ENCODE measurements at regions not wholly inside any gene's neighbourhood (a gene's known extent, or its start where the extent isn't known, plus 50 kb on each side); places are given as distances from the start of the nearest gene placed in this dataset.
A peak's percentile ranks its signal among the peaks of the same experiment; 100 is the strongest.

DNA sequence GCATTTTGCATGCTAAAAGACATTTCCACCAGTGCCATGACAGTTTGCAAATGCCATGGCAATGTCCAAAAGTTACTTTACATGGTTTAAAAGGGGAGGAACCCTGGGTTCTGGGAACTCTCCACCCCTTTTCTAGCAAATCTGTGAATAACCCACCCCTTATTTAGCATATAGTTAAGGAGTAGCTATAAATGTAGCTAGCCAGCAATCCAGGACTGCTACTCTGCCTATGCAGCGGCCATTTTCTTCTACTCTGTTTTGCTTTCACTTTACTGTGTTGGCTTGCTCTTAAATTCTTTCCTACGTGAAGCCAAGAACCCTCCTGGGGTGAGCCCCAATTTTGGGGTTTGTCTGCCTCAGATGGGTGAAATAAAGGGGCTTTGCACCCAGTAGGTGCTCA lies 141.0 kb downstream of the PTPN11 start:
- Mint-ChIP-seq H3K4me1 (ENCODE audit: low read depth) (no peaks in the 10 kb centered on the region), H3K9me3 (ENCODE audit: low read depth) (no peaks in the 10 kb centered on the region), H3K27ac (ENCODE audit: unreplicated experiment) (no peak overlapping the region), H3K36me3 (ENCODE audit: low read depth) (no peaks in the 10 kb centered on the region), H3K27me3 (ENCODE audit: low read depth) (peaks cover 9% of the 10 kb centered on the region), H3K4me3 (ENCODE audit: unreplicated experiment) (no peak overlapping the region)
- no peak for DNase-seq (ENCODE audit: low spot score)
- TF ChIP-seq, protein P1, sequence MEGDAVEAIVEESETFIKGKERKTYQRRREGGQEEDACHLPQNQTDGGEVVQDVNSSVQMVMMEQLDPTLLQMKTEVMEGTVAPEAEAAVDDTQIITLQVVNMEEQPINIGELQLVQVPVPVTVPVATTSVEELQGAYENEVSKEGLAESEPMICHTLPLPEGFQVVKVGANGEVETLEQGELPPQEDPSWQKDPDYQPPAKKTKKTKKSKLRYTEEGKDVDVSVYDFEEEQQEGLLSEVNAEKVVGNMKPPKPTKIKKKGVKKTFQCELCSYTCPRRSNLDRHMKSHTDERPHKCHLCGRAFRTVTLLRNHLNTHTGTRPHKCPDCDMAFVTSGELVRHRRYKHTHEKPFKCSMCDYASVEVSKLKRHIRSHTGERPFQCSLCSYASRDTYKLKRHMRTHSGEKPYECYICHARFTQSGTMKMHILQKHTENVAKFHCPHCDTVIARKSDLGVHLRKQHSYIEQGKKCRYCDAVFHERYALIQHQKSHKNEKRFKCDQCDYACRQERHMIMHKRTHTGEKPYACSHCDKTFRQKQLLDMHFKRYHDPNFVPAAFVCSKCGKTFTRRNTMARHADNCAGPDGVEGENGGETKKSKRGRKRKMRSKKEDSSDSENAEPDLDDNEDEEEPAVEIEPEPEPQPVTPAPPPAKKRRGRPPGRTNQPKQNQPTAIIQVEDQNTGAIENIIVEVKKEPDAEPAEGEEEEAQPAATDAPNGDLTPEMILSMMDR (IDR thresholded peaks at IDR 0.05) = no peak

DNA sequence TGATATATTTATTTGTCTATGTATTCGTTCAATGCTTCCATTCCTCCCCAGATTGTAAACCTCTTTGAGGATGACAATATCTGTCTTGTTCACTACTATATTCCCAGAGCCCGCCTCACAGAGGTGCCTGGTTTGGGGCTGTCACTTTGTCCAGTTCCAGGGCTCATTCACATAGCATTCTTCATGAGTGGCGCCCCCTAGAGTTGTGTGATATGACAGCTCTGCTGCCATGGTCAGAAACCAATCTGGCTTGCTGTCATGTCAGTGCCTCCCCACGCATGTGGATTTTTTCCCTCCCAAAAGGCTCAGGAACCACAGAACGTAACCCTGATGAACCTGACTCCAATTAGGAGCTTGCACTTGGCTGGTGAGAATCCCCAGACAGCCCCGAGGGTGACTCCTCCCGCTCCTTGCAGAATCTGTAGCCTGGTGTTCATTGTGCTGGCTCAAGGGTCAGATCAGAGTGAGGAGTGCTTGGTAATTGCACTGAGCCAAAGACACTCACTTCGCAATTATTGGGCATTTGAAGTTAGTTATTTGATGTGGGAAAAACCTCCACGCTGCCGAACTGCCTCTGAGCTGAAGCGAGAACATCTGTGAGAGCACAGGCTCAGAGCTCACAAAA lies 145.5 kb downstream of the PTPN11 start:
- TF ChIP-seq, protein P1 (IDR thresholded peaks at IDR 0.05) = peak; percentile 14
- Mint-ChIP-seq H3K27me3 (ENCODE audit: low read depth) (peaks cover 6% of the 10 kb centered on the region), H3K36me3 (ENCODE audit: low read depth) (no peaks in the 10 kb centered on the region), H3K4me1 (ENCODE audit: low read depth) (no peaks in the 10 kb centered on the region), H3K4me3 (ENCODE audit: unreplicated experiment) (no peak overlapping the region), H3K27ac (ENCODE audit: unreplicated experiment) (no peak overlapping the region), H3K9me3 (ENCODE audit: low read depth) (no peaks in the 10 kb centered on the region)
- no peak for DNase-seq (ENCODE audit: low spot score)

DNA sequence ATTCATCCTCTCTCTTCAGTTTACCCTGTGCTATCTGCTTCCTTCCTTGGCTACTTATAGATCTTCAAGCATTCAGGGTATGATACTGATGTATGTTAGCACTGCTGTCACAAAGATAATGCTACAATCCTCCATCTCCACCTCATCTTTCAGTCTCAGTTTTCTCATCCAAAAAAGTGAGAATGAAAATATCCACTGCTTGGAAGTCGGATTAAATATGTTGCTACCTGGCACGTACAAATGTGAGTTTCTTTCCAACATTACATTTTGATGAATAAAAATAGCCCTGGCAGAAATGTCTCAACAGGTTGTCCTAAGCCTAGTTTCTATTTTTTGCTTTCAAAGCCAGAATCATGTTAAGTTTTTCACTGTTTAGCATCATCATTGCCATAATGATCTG lies 149.9 kb downstream of the PTPN11 start:
- TF ChIP-seq, protein P1 (IDR thresholded peaks at IDR 0.05) = no peak
- Mint-ChIP-seq H3K27me3 (ENCODE audit: low read depth) (peaks cover 5% of the 10 kb centered on the region), H3K4me1 (ENCODE audit: low read depth) (no peaks in the 10 kb centered on the region), H3K27ac (ENCODE audit: unreplicated experiment) (no peak overlapping the region), H3K4me3 (ENCODE audit: unreplicated experiment) (no peak overlapping the region), H3K9me3 (ENCODE audit: low read depth) (no peaks in the 10 kb centered on the region), H3K36me3 (ENCODE audit: low read depth) (no peaks in the 10 kb centered on the region)
- DNase-seq (ENCODE audit: low spot score) = no peak

DNA sequence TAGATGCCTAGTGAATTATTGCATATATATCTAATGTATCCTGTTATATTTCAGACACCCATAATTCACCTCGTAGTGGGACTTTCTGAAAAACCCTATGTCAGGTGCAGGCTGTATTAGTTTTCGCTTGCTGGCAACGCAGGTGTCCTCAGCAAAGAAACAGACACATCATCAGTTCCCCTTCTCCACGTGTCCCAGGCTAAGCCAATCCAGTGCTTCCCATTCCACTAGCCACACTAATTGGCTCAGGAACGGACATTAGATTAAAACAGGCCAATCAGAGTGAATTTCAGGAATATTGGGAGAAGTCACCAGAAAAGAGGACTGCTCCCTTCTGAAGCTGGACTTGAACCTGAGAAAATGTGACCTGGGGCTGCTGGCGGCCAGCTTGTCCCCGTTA lies 151.3 kb downstream of the PTPN11 start:
- H3K4me1 Mint-ChIP-seq (ENCODE audit: low read depth) = no peaks in the 10 kb centered on the region
- no peaks in the 10 kb centered on the region for H3K36me3 Mint-ChIP-seq (ENCODE audit: low read depth)
- TF ChIP-seq, protein P1 (IDR thresholded peaks at IDR 0.05) = no peak
- no peak overlapping the region for H3K27ac Mint-ChIP-seq (ENCODE audit: unreplicated experiment)
- no peak overlapping the region for H3K4me3 Mint-ChIP-seq (ENCODE audit: unreplicated experiment)
- peaks cover 3% of the 10 kb centered on the region for H3K27me3 Mint-ChIP-seq (ENCODE audit: low read depth)
- DNase-seq (ENCODE audit: low spot score) = no peak
- no peaks in the 10 kb centered on the region for H3K9me3 Mint-ChIP-seq (ENCODE audit: low read depth)

DNA sequence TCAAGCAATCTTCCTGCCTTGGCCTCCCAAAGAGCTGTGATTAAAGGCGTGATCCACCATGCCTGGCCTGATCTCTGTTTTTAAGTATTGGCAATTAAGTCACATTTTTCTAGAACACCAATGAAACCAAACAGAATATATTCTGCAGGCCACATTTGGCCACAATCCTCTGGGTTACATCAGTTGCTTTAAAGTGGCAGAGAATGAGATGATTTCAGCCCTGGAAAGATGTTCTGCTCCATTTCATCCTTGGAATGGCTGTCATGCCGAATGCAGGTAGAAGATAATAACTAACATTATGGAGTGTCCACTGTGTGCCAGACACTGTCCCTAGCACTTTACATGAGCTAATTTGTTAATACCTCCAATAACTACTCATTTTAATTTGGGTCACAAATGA lies 154.4 kb downstream of the PTPN11 start:
- Mint-ChIP-seq H3K4me3 (ENCODE audit: unreplicated experiment) (no peak overlapping the region), H3K9me3 (ENCODE audit: low read depth) (no peaks in the 10 kb centered on the region), H3K36me3 (ENCODE audit: low read depth) (no peaks in the 10 kb centered on the region), H3K27ac (ENCODE audit: unreplicated experiment) (no peak overlapping the region), H3K27me3 (ENCODE audit: low read depth) (peaks cover 20% of the 10 kb centered on the region), H3K4me1 (ENCODE audit: low read depth) (no peaks in the 10 kb centered on the region)
- TF ChIP-seq, protein P1 (IDR thresholded peaks at IDR 0.05) = no peak
- DNase-seq (ENCODE audit: low spot score) = no peak
